WTC11 (cell line): ENCODE measurements at regions not wholly inside any gene's neighbourhood (a gene's known extent, or its start where the extent isn't known, plus 50 kb on each side); places are given as distances from the start of the nearest gene placed in this dataset.

Experiments used
- ATAC-seq: fragments of 200-7000 bp; cut with Tn5 transposase; 2 replicates; pipeline ENCODE4 v1.10.0; 2021; ENCODE audit warnings: mild to moderate bottlenecking, moderate library complexity
- CTCF ChIA-PET: fragments of 300-600 bp; sonication (Branson Sonifier 250); formaldehyde crosslinking; loops from one replicate; lab custom pipeline; 2021; ENCODE audit warnings: antibody characterized with exemption; lab: Charles Lee
- POLR2A ChIA-PET: fragments of 350-600 bp; sonication (Branson Sonifier 250); formaldehyde crosslinking; loops from one replicate; lab custom pipeline; 2021; ENCODE audit warnings: antibody characterized with exemption; lab: Charles Lee
- DNase-seq: peaks from one replicate; pipeline ENCODE4 v3.0.0; 2021; ENCODE audit warnings: low spot score
- H3K27ac Mint-ChIP-seq: 2 replicates; pipeline ENCODE4 v1.8.0; 2021; ENCODE audit warnings: mixed read lengths
- H3K27me3 Mint-ChIP-seq: 2 replicates; pipeline ENCODE4 v1.8.0; 2021; ENCODE audit warnings: low read depth, mild to moderate bottlenecking, moderate library complexity, mixed read lengths
- H3K36me3 Mint-ChIP-seq: 2 replicates; pipeline ENCODE4 v1.8.0; 2021; ENCODE audit warnings: mixed read lengths
- H3K4me1 Mint-ChIP-seq: 2 replicates; pipeline ENCODE4 v1.8.0; 2022; ENCODE audit warnings: mixed read lengths
- H3K4me3 Mint-ChIP-seq: 2 replicates; pipeline ENCODE4 v1.8.0; 2021; ENCODE audit warnings: mild to moderate bottlenecking, moderate library complexity, mixed read lengths
- H3K9me3 Mint-ChIP-seq: 2 replicates; pipeline ENCODE4 v1.8.0; 2021; ENCODE audit warnings: mixed read lengths
- ATF1 ChIP-seq: sonication (generic); formaldehyde crosslinking; IDR thresholded peaks from 2 replicates; pipeline ENCODE4 v1.8.1; 2023; ENCODE audit warnings: mild to moderate bottlenecking, moderate library complexity, missing genetic modification reagents
- ATF2 ChIP-seq: sonication (generic); formaldehyde crosslinking; IDR thresholded peaks from 2 replicates; pipeline ENCODE4 v1.8.1; 2022; ENCODE audit warnings: low read depth, missing genetic modification reagents, borderline replicate concordance
- CREB1 ChIP-seq: sonication (generic); formaldehyde crosslinking; IDR thresholded peaks from 2 replicates; pipeline ENCODE4 v1.8.0; 2023; ENCODE audit warnings: mild to moderate bottlenecking, missing genetic modification reagents
- EMX1 ChIP-seq: fragments of 250-450 bp; sonication (Bioruptor Pico); IDR thresholded peaks from 2 replicates; pipeline ENCODE4 v1.8.0; 2021; ENCODE audit warnings: mild to moderate bottlenecking
- GABPB1 ChIP-seq: sonication (generic); formaldehyde crosslinking; IDR thresholded peaks from 2 replicates; pipeline ENCODE4 v1.8.1; 2023; ENCODE audit warnings: mild to moderate bottlenecking, missing genetic modification reagents
- MYBL2 ChIP-seq: sonication (generic); formaldehyde crosslinking; IDR thresholded peaks from 2 replicates; pipeline ENCODE4 v1.8.1; 2023; ENCODE audit warnings: mild to moderate bottlenecking, moderate library complexity, missing genetic modification reagents
- NR2C2 ChIP-seq: sonication (generic); formaldehyde crosslinking; IDR thresholded peaks from 2 replicates; pipeline ENCODE4 v1.8.0; 2022; ENCODE audit warnings: mild to moderate bottlenecking, missing genetic modification reagents
- STAT6 ChIP-seq: sonication (generic); formaldehyde crosslinking; conservative IDR thresholded peaks from 2 replicates; pipeline ENCODE4 v1.8.1; 2023; ENCODE audit warnings: mild to moderate bottlenecking, low read depth, missing genetic modification reagents, moderate library complexity
- TP53 ChIP-seq: sonication (generic); formaldehyde crosslinking; IDR thresholded peaks from 2 replicates; pipeline ENCODE4 v1.8.1; 2023; ENCODE audit warnings: mild to moderate bottlenecking, missing genetic modification reagents
- USF1 ChIP-seq: sonication (generic); formaldehyde crosslinking; IDR thresholded peaks from 2 replicates; pipeline ENCODE4 v1.8.0; 2022; ENCODE audit warnings: mild to moderate bottlenecking, missing genetic modification reagents
- TF ChIP-seq, protein P1 (sequence below): sonication (generic); formaldehyde crosslinking; IDR thresholded peaks from 2 replicates; pipeline ENCODE4 v1.8.1; 2023; ENCODE audit warnings: mild to moderate bottlenecking, missing genetic modification reagents, moderate library complexity
- TF ChIP-seq, protein P2 (sequence below): sonication (generic); formaldehyde crosslinking; IDR thresholded peaks from 2 replicates; pipeline ENCODE4 v1.8.1; 2023; ENCODE audit warnings: mild to moderate bottlenecking, missing genetic modification reagents, borderline replicate concordance
- TF ChIP-seq, protein P3 (sequence below): sonication (generic); formaldehyde crosslinking; IDR thresholded peaks from 2 replicates; pipeline ENCODE4 v1.8.1; 2023; ENCODE audit warnings: mild to moderate bottlenecking, missing genetic modification reagents
- TF ChIP-seq, protein P4 (sequence below): sonication (generic); formaldehyde crosslinking; IDR thresholded peaks from 2 replicates; pipeline ENCODE4 v1.8.1; 2022; ENCODE audit warnings: low read depth, mild to moderate bottlenecking, moderate library complexity, missing genetic modification reagents, borderline replicate concordance
- TF ChIP-seq, protein P5 (sequence below): fragments of 250-450 bp; sonication (Bioruptor Pico); IDR thresholded peaks from 2 replicates; pipeline ENCODE4 v1.9.0; 2021; ENCODE audit warnings: mild to moderate bottlenecking, borderline replicate concordance

- TF ChIP-seq ATF2 (CRISPR knock-in tag): no peak
- TF ChIP-seq NR2C2 (CRISPR knock-in tag): no peak
- TF ChIP-seq, protein P1, sequence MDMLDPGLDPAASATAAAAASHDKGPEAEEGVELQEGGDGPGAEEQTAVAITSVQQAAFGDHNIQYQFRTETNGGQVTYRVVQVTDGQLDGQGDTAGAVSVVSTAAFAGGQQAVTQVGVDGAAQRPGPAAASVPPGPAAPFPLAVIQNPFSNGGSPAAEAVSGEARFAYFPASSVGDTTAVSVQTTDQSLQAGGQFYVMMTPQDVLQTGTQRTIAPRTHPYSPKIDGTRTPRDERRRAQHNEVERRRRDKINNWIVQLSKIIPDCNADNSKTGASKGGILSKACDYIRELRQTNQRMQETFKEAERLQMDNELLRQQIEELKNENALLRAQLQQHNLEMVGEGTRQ (CRISPR knock-in tag): no peak
These were observed 65.8 kb upstream of the COCH start (continued) for GRCh38 chr14:30808576-30808975.

- DNase-seq (no peak), ATAC-seq (no peak)
- Mint-ChIP-seq H3K4me3 (no peak overlapping the region), H3K27me3 (no peaks in the 10 kb centered on the region), H3K27ac (no peak overlapping the region), H3K36me3 (no peaks in the 10 kb centered on the region), H3K4me1 (peaks cover 7% of the 10 kb centered on the region), H3K9me3 (peaks cover 5% of the 10 kb centered on the region; the same call in 1 of the 2 replicates)
- TF ChIP-seq, protein P2, sequence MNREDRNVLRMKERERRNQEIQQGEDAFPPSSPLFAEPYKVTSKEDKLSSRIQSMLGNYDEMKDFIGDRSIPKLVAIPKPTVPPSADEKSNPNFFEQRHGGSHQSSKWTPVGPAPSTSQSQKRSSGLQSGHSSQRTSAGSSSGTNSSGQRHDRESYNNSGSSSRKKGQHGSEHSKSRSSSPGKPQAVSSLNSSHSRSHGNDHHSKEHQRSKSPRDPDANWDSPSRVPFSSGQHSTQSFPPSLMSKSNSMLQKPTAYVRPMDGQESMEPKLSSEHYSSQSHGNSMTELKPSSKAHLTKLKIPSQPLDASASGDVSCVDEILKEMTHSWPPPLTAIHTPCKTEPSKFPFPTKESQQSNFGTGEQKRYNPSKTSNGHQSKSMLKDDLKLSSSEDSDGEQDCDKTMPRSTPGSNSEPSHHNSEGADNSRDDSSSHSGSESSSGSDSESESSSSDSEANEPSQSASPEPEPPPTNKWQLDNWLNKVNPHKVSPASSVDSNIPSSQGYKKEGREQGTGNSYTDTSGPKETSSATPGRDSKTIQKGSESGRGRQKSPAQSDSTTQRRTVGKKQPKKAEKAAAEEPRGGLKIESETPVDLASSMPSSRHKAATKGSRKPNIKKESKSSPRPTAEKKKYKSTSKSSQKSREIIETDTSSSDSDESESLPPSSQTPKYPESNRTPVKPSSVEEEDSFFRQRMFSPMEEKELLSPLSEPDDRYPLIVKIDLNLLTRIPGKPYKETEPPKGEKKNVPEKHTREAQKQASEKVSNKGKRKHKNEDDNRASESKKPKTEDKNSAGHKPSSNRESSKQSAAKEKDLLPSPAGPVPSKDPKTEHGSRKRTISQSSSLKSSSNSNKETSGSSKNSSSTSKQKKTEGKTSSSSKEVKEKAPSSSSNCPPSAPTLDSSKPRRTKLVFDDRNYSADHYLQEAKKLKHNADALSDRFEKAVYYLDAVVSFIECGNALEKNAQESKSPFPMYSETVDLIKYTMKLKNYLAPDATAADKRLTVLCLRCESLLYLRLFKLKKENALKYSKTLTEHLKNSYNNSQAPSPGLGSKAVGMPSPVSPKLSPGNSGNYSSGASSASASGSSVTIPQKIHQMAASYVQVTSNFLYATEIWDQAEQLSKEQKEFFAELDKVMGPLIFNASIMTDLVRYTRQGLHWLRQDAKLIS (CRISPR knock-in tag): no peak
- TF ChIP-seq, protein P3, sequence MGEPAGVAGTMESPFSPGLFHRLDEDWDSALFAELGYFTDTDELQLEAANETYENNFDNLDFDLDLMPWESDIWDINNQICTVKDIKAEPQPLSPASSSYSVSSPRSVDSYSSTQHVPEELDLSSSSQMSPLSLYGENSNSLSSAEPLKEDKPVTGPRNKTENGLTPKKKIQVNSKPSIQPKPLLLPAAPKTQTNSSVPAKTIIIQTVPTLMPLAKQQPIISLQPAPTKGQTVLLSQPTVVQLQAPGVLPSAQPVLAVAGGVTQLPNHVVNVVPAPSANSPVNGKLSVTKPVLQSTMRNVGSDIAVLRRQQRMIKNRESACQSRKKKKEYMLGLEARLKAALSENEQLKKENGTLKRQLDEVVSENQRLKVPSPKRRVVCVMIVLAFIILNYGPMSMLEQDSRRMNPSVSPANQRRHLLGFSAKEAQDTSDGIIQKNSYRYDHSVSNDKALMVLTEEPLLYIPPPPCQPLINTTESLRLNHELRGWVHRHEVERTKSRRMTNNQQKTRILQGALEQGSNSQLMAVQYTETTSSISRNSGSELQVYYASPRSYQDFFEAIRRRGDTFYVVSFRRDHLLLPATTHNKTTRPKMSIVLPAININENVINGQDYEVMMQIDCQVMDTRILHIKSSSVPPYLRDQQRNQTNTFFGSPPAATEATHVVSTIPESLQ (CRISPR knock-in tag): no peak
- TF ChIP-seq TP53: no peak
- TF ChIP-seq EMX1 (CRISPR knock-in tag): no peak
- no peak for TF ChIP-seq USF1 (CRISPR knock-in tag)
- TF ChIP-seq ATF1: no peak
- TF ChIP-seq, protein P4, sequence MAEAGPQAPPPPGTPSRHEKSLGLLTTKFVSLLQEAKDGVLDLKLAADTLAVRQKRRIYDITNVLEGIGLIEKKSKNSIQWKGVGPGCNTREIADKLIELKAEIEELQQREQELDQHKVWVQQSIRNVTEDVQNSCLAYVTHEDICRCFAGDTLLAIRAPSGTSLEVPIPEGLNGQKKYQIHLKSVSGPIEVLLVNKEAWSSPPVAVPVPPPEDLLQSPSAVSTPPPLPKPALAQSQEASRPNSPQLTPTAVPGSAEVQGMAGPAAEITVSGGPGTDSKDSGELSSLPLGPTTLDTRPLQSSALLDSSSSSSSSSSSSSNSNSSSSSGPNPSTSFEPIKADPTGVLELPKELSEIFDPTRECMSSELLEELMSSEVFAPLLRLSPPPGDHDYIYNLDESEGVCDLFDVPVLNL (CRISPR knock-in tag): no peak
- no peak for TF ChIP-seq GABPB1 (CRISPR knock-in tag)
- no peak for TF ChIP-seq CREB1
- no peak for TF ChIP-seq STAT6 (CRISPR knock-in tag)
- TF ChIP-seq, protein P5, sequence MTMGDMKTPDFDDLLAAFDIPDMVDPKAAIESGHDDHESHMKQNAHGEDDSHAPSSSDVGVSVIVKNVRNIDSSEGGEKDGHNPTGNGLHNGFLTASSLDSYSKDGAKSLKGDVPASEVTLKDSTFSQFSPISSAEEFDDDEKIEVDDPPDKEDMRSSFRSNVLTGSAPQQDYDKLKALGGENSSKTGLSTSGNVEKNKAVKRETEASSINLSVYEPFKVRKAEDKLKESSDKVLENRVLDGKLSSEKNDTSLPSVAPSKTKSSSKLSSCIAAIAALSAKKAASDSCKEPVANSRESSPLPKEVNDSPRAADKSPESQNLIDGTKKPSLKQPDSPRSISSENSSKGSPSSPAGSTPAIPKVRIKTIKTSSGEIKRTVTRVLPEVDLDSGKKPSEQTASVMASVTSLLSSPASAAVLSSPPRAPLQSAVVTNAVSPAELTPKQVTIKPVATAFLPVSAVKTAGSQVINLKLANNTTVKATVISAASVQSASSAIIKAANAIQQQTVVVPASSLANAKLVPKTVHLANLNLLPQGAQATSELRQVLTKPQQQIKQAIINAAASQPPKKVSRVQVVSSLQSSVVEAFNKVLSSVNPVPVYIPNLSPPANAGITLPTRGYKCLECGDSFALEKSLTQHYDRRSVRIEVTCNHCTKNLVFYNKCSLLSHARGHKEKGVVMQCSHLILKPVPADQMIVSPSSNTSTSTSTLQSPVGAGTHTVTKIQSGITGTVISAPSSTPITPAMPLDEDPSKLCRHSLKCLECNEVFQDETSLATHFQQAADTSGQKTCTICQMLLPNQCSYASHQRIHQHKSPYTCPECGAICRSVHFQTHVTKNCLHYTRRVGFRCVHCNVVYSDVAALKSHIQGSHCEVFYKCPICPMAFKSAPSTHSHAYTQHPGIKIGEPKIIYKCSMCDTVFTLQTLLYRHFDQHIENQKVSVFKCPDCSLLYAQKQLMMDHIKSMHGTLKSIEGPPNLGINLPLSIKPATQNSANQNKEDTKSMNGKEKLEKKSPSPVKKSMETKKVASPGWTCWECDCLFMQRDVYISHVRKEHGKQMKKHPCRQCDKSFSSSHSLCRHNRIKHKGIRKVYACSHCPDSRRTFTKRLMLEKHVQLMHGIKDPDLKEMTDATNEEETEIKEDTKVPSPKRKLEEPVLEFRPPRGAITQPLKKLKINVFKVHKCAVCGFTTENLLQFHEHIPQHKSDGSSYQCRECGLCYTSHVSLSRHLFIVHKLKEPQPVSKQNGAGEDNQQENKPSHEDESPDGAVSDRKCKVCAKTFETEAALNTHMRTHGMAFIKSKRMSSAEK (CRISPR knock-in tag): no peak
- no peak for TF ChIP-seq MYBL2 (CRISPR knock-in tag)
- CTCF ChIA-PET: no interaction called here
- POLR2A ChIA-PET: no interaction called here
These were observed 61.1 kb upstream of the COCH start for GRCh38 chr14:30813216-30813615.
